Colonic mucosa (tissue), 4 donors: ENCODE measurements at regions not wholly inside any gene's neighbourhood (a gene's known extent, or its start where the extent isn't known, plus 50 kb on each side); places are given as distances from the start of the nearest gene placed in this dataset.

Source experiments
- DNase-seq: peaks from one replicate; pipeline ENCODE4 v3.0.0-alpha.2; 2020
- H3K27ac ChIP-seq: fragments of 200-600 bp; one replicate; pipeline ENCODE4 v1.8.0; 2021
- H3K27me3 ChIP-seq: fragments of 200-600 bp; one replicate; pipeline ENCODE4 v1.8.0; 2021
- H3K36me3 ChIP-seq: fragments of 200-600 bp; one replicate; pipeline ENCODE4 v1.8.0; 2021
- H3K4me1 ChIP-seq: fragments of 200-600 bp; one replicate; pipeline ENCODE4 v1.8.0; 2021; ENCODE audit warnings: mild to moderate bottlenecking
- H3K4me3 ChIP-seq: fragments of 200-600 bp; one replicate; pipeline ENCODE4 v1.8.0; 2021
- H3K9ac ChIP-seq, 2 donors: one replicate each; pipeline ENCODE4 v1.7.0; 2013; ENCODE audit warnings: control low read depth in 2 of 2, low read depth in 2 of 2, low read length in 2 of 2
- H3K9me3 ChIP-seq: fragments of 200-600 bp; one replicate; pipeline ENCODE4 v1.8.0; 2021
- intact Hi-C: fragments of 100-400 bp; cut with DNase I; formaldehyde crosslinking; loops from one replicate; pipeline ENCODE4 v1.14.1; 2022
- TF ChIP-seq, protein P1 (sequence below): fragments of 200-600 bp; IDR thresholded peaks from one replicate; pipeline ENCODE4 v1.8.0; 2022; ENCODE audit warnings: antibody characterized with exemption, mild to moderate bottlenecking
- donor health status: healthy.
- donor health status: DM: no; HTN: no; CAD: no.
- donor health status: DM: no; HTN: no; CAD: no.

DNA sequence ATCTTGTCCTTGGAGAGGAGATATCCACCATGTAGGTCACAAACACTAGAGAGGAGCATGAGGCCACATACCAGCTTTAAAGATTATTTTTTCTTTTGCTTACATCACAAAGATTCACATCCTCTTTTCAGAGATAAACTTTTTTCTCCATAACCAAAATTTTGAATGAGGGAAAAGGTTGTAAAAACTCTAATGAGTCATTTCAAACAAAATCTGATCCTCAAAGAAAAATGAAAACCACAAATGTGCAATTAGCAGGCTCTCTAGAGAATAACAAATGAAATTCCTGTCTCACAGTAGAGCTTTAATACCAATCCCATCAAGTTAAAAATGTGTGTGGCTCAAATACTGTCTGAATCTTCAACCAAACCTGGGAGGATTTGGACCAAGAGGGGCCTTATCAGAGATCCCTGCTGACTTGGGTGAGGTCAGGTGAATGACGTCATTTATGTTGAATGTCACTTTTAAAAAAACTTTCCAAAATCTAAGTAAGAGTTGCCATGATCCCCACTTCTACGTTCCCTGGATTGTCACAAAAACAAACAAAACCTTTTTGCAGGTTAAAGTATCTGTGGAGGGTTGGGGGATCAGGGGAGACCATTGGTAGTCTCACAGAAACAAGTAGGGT, 261.5 kb upstream of the NPSR1 start:
- no peaks in the 10 kb centered on the region for H3K9me3 ChIP-seq
- no peaks in the 10 kb centered on the region for H3K27me3 ChIP-seq
- no peak overlapping the region for H3K27ac ChIP-seq
- no peak for DNase-seq
- H3K4me1 ChIP-seq, result no peaks in the 10 kb centered on the region
- intact Hi-C loops, result no loop called here
- TF ChIP-seq, protein P1, sequence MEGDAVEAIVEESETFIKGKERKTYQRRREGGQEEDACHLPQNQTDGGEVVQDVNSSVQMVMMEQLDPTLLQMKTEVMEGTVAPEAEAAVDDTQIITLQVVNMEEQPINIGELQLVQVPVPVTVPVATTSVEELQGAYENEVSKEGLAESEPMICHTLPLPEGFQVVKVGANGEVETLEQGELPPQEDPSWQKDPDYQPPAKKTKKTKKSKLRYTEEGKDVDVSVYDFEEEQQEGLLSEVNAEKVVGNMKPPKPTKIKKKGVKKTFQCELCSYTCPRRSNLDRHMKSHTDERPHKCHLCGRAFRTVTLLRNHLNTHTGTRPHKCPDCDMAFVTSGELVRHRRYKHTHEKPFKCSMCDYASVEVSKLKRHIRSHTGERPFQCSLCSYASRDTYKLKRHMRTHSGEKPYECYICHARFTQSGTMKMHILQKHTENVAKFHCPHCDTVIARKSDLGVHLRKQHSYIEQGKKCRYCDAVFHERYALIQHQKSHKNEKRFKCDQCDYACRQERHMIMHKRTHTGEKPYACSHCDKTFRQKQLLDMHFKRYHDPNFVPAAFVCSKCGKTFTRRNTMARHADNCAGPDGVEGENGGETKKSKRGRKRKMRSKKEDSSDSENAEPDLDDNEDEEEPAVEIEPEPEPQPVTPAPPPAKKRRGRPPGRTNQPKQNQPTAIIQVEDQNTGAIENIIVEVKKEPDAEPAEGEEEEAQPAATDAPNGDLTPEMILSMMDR, result no peak
- H3K9ac ChIP-seq, result no peak overlapping the region
- no peak overlapping the region for H3K4me3 ChIP-seq
- H3K36me3 ChIP-seq, result no peaks in the 10 kb centered on the region

DNA sequence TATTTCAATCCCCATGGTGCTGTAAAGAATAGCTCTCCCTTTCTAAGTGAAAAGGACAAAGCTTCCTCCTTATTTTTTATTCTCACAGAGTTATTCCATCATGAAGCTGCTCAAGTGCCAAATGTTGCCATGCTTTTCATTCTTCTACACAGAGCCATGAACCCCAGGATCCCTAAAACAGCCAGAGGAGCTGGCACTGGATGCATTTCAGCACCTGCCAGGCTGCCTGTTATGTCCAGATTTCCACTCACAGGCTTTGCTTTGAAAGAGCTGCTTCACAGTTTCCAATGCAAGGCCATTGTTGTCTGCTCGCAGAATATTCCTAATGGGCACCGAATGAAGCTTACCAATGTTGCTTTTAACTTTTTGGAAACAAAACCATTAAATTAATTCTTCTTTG, 256.2 kb upstream of the NPSR1 start:
- no peak for DNase-seq

DNA sequence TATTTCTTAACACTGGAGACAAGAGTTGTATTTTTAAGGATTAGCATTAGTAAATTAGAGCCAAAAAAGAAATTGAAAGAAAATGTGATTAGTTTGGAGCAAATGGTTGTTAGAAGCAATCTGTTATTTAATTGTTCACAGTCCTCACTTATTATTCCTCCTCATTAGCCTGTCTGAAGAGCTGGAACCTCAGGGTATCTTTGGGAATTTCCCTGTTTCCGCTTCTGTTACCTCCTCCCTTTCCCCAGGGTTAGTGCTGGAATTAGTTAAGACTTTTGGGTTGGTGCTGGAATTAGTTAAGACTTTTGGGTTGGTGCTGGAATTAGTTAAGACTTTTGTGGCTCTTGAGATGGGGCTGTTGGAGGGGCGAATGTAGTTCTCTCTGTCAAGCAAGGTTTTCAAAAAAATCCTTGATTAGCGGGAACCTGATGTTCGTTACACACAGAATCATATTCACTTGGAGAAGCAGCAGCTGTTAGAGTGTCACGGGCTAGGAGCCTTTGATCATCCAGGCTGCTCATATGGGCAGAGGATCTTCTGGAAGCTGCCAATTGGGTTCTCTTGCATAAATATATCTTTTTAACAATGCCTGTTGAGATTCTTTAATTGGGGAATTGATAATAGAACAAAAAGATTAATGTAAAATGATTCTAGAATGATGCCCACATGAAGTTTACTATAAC, 251.0 kb upstream of the NPSR1 start:
- Histone ChIP-seq H3K27me3 (no peaks in the 10 kb centered on the region), H3K36me3 (no peaks in the 10 kb centered on the region), H3K27ac (no peak overlapping the region), H3K9me3 (no peaks in the 10 kb centered on the region), H3K4me1 (no peaks in the 10 kb centered on the region), H3K4me3 (no peak overlapping the region), H3K9ac (no peak overlapping the region)
- no peak for DNase-seq
- TF ChIP-seq, protein P1, result no peak
- intact Hi-C loops, result no loop called here

More for the DNA sequence above, 256.2 kb upstream of the NPSR1 start:
- H3K9me3 ChIP-seq, result no peaks in the 10 kb centered on the region
- no peak overlapping the region for H3K9ac ChIP-seq
- no peaks in the 10 kb centered on the region for H3K36me3 ChIP-seq
- H3K27me3 ChIP-seq, result no peaks in the 10 kb centered on the region
- no peaks in the 10 kb centered on the region for H3K4me1 ChIP-seq
- TF ChIP-seq, protein P1, result no peak
- H3K4me3 ChIP-seq, result no peak overlapping the region
- intact Hi-C loops, result no loop called here
- H3K27ac ChIP-seq, result no peak overlapping the region

DNA sequence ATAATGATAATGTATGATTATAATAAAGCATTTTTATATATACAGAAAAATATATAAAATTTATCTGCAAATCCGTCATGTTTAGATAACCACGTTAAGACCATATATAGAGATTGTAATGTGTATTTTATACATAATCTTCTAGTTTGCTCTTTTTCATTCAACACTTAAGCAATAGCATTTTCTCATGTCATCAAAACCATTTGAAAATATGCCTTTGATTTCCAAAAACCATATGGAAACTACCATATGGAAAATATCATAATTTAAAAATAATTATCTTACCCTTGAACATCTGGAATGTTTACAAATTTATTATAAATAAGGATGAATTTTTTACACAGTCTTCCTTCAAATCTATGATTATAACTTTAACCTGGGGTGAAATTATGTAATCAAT, 250.4 kb upstream of the NPSR1 start:
- intact Hi-C loops, result no loop called here
- Histone ChIP-seq H3K27me3 (no peaks in the 10 kb centered on the region), H3K27ac (no peak overlapping the region), H3K9me3 (no peaks in the 10 kb centered on the region), H3K4me3 (no peak overlapping the region), H3K9ac (no peak overlapping the region), H3K4me1 (no peaks in the 10 kb centered on the region), H3K36me3 (no peaks in the 10 kb centered on the region)
- DNase-seq, result no peak
- TF ChIP-seq, protein P1, result no peak

DNA sequence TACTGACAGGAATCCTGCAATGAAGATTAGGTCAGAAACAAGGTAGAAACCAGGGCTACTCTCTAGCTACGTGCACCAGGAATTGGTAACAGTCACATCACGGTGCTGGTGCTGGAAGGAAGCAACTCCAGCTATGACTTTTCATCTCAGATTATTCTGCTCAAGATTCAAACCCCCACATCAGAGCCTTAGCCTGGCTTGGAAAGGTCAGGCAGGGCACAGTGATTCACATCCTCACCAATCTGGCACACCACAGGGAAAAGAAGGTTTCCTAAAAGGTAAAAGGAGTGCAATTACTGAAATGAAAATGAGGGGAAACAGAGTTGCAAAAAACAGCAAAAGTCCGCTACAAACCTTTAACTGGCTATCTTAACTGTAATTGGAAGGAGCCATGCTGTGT, 240.2 kb upstream of the NPSR1 start:
- Histone ChIP-seq H3K4me3 (no peak overlapping the region), H3K27ac (no peak overlapping the region), H3K27me3 (no peaks in the 10 kb centered on the region), H3K36me3 (no peaks in the 10 kb centered on the region), H3K9ac (no peak overlapping the region), H3K4me1 (no peaks in the 10 kb centered on the region), H3K9me3 (no peaks in the 10 kb centered on the region)
- TF ChIP-seq, protein P1, result no peak
- intact Hi-C loops, result no loop called here
- no peak for DNase-seq
